HEK293 (cell line): ENCODE measurements at regions not wholly inside any gene's neighbourhood (a gene's known extent, or its start where the extent isn't known, plus 50 kb on each side); places are given as distances from the start of the nearest gene placed in this dataset.

ENCODE experiments used
- GLI4 ChIP-seq: fragments of 450-650 bp; formaldehyde crosslinking; IDR thresholded peaks from 2 replicates; pipeline ENCODE4 v1.5.1; 2016; ENCODE audit warnings: missing biosample characterization, missing genetic modification characterization
- GLIS2 ChIP-seq: fragments of 450-650 bp; formaldehyde crosslinking; IDR thresholded peaks from 2 replicates; pipeline ENCODE4 v1.5.1; 2016; ENCODE audit warnings: missing biosample characterization, missing genetic modification characterization
- IKZF3 ChIP-seq: fragments of 450-650 bp; IDR thresholded peaks from 2 replicates; pipeline ENCODE4 v1.5.0; 2018; ENCODE audit warnings: missing biosample characterization, mild to moderate bottlenecking, missing genetic modification characterization, moderate library complexity
- KLF10 ChIP-seq: fragments of 450-650 bp; IDR thresholded peaks from 2 replicates; pipeline ENCODE4 v1.5.1; 2018; ENCODE audit warnings: missing biosample characterization, mild to moderate bottlenecking, missing genetic modification characterization
- KLF9 ChIP-seq: fragments of 450-650 bp; formaldehyde crosslinking; IDR thresholded peaks from 2 replicates; pipeline ENCODE4 v1.5.1; 2016; ENCODE audit warnings: missing biosample characterization, missing genetic modification characterization, low read depth
- PRDM10 ChIP-seq: fragments of 450-650 bp; formaldehyde crosslinking; IDR thresholded peaks from 2 replicates; pipeline ENCODE4 v1.5.1; 2016; ENCODE audit warnings: missing biosample characterization, missing genetic modification characterization
- PRDM4 ChIP-seq: fragments of 450-650 bp; formaldehyde crosslinking; IDR thresholded peaks from 2 replicates; pipeline ENCODE4 v1.5.1; 2017; ENCODE audit warnings: missing biosample characterization, missing genetic modification characterization
- TSHZ1 ChIP-seq: fragments of 450-650 bp; formaldehyde crosslinking; IDR thresholded peaks from 2 replicates; pipeline ENCODE4 v1.5.1; 2016; ENCODE audit warnings: missing biosample characterization, missing genetic modification characterization, borderline replicate concordance
- WT1 ChIP-seq: fragments of 450-650 bp; formaldehyde crosslinking; IDR thresholded peaks from 2 replicates; pipeline ENCODE4 v1.5.1; 2016; ENCODE audit warnings: missing biosample characterization, missing genetic modification characterization
- ZBTB10 ChIP-seq: fragments of 450-650 bp; formaldehyde crosslinking; IDR thresholded peaks from 2 replicates; pipeline ENCODE4 v1.5.1; 2016; ENCODE audit warnings: missing biosample characterization, missing genetic modification characterization
- ZBTB21 ChIP-seq: fragments of 450-650 bp; formaldehyde crosslinking; IDR thresholded peaks from 2 replicates; pipeline ENCODE4 v1.5.1; 2017; ENCODE audit warnings: missing biosample characterization, missing genetic modification characterization
- ZBTB8A ChIP-seq: fragments of 450-650 bp; formaldehyde crosslinking; IDR thresholded peaks from 2 replicates; pipeline ENCODE4 v1.5.1; 2016; ENCODE audit warnings: missing biosample characterization, missing genetic modification characterization
- ZFHX2 ChIP-seq: fragments of 450-650 bp; formaldehyde crosslinking; conservative IDR thresholded peaks from 2 replicates; pipeline ENCODE4 v1.5.1; 2016; ENCODE audit warnings: missing biosample characterization, missing genetic modification characterization
- ZIC2 ChIP-seq: fragments of 450-650 bp; formaldehyde crosslinking; IDR thresholded peaks from 2 replicates; pipeline ENCODE4 v1.5.1; 2016; ENCODE audit warnings: missing biosample characterization, missing genetic modification characterization
- ZNF132 ChIP-seq: fragments of 450-650 bp; formaldehyde crosslinking; IDR thresholded peaks from 2 replicates; pipeline ENCODE4 v1.5.1; 2017; ENCODE audit warnings: missing biosample characterization, missing genetic modification characterization, borderline replicate concordance
- ZNF184 ChIP-seq: fragments of 450-650 bp; IDR thresholded peaks from 2 replicates; pipeline ENCODE4 v1.5.1; 2018; ENCODE audit warnings: missing biosample characterization, mild to moderate bottlenecking, missing genetic modification characterization
- ZNF335 ChIP-seq: fragments of 450-650 bp; formaldehyde crosslinking; conservative IDR thresholded peaks from 2 replicates; pipeline ENCODE4 v1.5.1; 2016; ENCODE audit warnings: missing biosample characterization, missing genetic modification characterization
- ZNF555 ChIP-seq: fragments of 450-650 bp; formaldehyde crosslinking; conservative IDR thresholded peaks from 2 replicates; pipeline ENCODE4 v1.5.1; 2017; ENCODE audit warnings: missing biosample characterization, mild to moderate bottlenecking, missing genetic modification characterization, inconsistent platforms
- ZNF600 ChIP-seq: fragments of 450-650 bp; formaldehyde crosslinking; IDR thresholded peaks from 2 replicates; pipeline ENCODE4 v1.5.1; 2016; ENCODE audit warnings: missing biosample characterization, missing genetic modification characterization
- ZNF639 ChIP-seq: fragments of 450-650 bp; formaldehyde crosslinking; IDR thresholded peaks from 2 replicates; pipeline ENCODE4 v1.5.1; 2016; ENCODE audit warnings: missing biosample characterization, missing genetic modification characterization
- ZNF692 ChIP-seq: fragments of 450-650 bp; formaldehyde crosslinking; IDR thresholded peaks from 2 replicates; pipeline ENCODE4 v1.5.1; 2016; ENCODE audit warnings: missing biosample characterization, missing genetic modification characterization

GRCh38 chr20:50379049-50379990 lies 130.9 kb upstream of the PTPN1 start (continued):
- TF ChIP-seq ZNF692 (tag by site-specific recombination) (peak; percentile 77), GLIS2 (tag by site-specific recombination) (peak; percentile 53), PRDM10 (tag by site-specific recombination) (peak; percentile 80), ZBTB10 (0 out of 2 replicates have a peak, but pooled peaks have one; percentile 30), ZNF639 (tag by site-specific recombination) (0 out of 2 replicates have a peak, but pooled peaks have one; percentile 57), ZNF600 (tag by site-specific recombination) (peak; percentile 82), ZBTB8A (tag by site-specific recombination) (peak; percentile 20; the same call in 1 of the 2 replicates), ZFHX2 (tag by site-specific recombination) (0 out of 2 replicates have a peak, but pooled peaks have one; percentile 10), TSHZ1 (tag by site-specific recombination) (peak; percentile 55; the same call in 1 of the 2 replicates), KLF10 (tag by site-specific recombination) (peak; percentile 90), GLI4 (no peak), ZNF335 (tag by site-specific recombination) (peak; percentile 40), KLF9 (tag by site-specific recombination) (no peak), ZNF184 (0 out of 2 replicates have a peak, but pooled peaks have one; percentile 27), ZNF555 (tag by site-specific recombination) (no peak), IKZF3 (tag by site-specific recombination) (0 out of 2 replicates have a peak, but pooled peaks have one; percentile 13), WT1 (tag by site-specific recombination) (peak; percentile 65), PRDM4 (tag by site-specific recombination) (peak; percentile 38; the same call in 1 of the 2 replicates), ZIC2 (tag by site-specific recombination) (peak; percentile 34), ZBTB21 (tag by site-specific recombination) (peak; percentile 83), ZNF132 (tag by site-specific recombination) (no peak)
